PFSK-1 (cell line): ENCODE measurements at regions not wholly inside any gene's neighbourhood (a gene's known extent, or its start where the extent isn't known, plus 50 kb on each side); places are given as distances from the start of the nearest gene placed in this dataset.

Experiments used
- FOXP2 ChIP-seq: optimal IDR thresholded peaks from 2 replicates; pipeline ENCODE3; 2011; ENCODE audit warnings: borderline replicate concordance, control low read depth, inconsistent platforms; ENCODE audit not compliant: insufficient read depth; ENCODE audit errors: extremely low read length, extremely low read depth
- POLR2AphosphoS5 ChIP-seq: IDR thresholded peaks from 2 replicates; pipeline ENCODE4 v1.6.1; 2012; ENCODE audit warnings: low read depth, mild to moderate bottlenecking, control low read depth, low read length, moderate library complexity
- SIN3A ChIP-seq: IDR thresholded peaks from 2 replicates; pipeline ENCODE4 v1.6.1; 2012; ENCODE audit warnings: mild to moderate bottlenecking, low read length, moderate library complexity, borderline replicate concordance; ENCODE audit not compliant: insufficient read depth
- TAF1 ChIP-seq: IDR thresholded peaks from 2 replicates; pipeline ENCODE4 v1.6.1; 2012; ENCODE audit warnings: low read length, control low read depth, borderline replicate concordance; ENCODE audit not compliant: insufficient read depth
- TF ChIP-seq, protein P1 (sequence below), 2 experiments: IDR thresholded peaks; 2 replicates each; pipeline versions ENCODE4 v1.6.1 to v1.8.0; 2011 to 2012; ENCODE audit warnings: low read depth in 2 of 2, low read length in 2 of 2, control low read depth in 1 of 2, inconsistent platforms in 1 of 2, mild to moderate bottlenecking in 1 of 2, moderate library complexity in 1 of 2; ENCODE audit not compliant: insufficient read depth in 1 of 2

DNA sequence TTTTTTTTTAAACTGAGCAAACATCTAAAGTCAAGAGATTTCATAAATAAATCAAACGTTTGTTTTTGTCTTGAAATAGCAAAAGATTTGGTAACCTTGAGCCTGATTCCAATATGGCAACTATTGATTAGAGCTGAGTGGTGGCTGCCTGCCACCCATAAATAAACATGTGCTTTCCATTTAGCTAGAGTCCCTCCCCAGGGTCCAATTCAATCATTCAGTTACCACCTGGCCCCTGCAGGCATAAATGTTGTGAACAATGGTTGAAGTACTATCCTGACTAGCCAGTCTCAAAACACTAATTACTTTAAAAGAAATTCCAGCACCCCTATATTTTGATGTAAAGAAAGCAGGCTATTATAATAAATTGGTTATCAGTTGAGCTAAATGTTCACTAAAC is 129.7 kb upstream of the GRIP1 start:
- TF ChIP-seq TAF1 (no peak), FOXP2 (no peak), POLR2AphosphoS5 (no peak), SIN3A (no peak)
- TF ChIP-seq, protein P1, sequence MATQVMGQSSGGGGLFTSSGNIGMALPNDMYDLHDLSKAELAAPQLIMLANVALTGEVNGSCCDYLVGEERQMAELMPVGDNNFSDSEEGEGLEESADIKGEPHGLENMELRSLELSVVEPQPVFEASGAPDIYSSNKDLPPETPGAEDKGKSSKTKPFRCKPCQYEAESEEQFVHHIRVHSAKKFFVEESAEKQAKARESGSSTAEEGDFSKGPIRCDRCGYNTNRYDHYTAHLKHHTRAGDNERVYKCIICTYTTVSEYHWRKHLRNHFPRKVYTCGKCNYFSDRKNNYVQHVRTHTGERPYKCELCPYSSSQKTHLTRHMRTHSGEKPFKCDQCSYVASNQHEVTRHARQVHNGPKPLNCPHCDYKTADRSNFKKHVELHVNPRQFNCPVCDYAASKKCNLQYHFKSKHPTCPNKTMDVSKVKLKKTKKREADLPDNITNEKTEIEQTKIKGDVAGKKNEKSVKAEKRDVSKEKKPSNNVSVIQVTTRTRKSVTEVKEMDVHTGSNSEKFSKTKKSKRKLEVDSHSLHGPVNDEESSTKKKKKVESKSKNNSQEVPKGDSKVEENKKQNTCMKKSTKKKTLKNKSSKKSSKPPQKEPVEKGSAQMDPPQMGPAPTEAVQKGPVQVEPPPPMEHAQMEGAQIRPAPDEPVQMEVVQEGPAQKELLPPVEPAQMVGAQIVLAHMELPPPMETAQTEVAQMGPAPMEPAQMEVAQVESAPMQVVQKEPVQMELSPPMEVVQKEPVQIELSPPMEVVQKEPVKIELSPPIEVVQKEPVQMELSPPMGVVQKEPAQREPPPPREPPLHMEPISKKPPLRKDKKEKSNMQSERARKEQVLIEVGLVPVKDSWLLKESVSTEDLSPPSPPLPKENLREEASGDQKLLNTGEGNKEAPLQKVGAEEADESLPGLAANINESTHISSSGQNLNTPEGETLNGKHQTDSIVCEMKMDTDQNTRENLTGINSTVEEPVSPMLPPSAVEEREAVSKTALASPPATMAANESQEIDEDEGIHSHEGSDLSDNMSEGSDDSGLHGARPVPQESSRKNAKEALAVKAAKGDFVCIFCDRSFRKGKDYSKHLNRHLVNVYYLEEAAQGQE (IDR thresholded peaks at IDR 0.05; ENCODE audit: insufficient read depth in 1 of 2, low read depth in 2 of 2, low read length in 2 of 2): no peak

GRCh38 chr12:66813137-66813892 is 134.4 kb upstream of the GRIP1 start:
- TF ChIP-seq, protein P1 (IDR thresholded peaks at IDR 0.05; ENCODE audit: insufficient read depth in 1 of 2, low read depth in 2 of 2, low read length in 2 of 2): no peak
- TF ChIP-seq TAF1 (no peak), POLR2AphosphoS5 (no peak), SIN3A (no peak), FOXP2 (no peak)

- TF ChIP-seq, protein P1 (IDR thresholded peaks at IDR 0.05; ENCODE audit: insufficient read depth in 1 of 2, low read depth in 2 of 2, low read length in 2 of 2): no peak
- TF ChIP-seq POLR2AphosphoS5 (no peak), FOXP2 (no peak), TAF1 (no peak), SIN3A (no peak)
These were observed 140.7 kb upstream of the GRIP1 start for GRCh38 chr12:66819587-66819986.

DNA sequence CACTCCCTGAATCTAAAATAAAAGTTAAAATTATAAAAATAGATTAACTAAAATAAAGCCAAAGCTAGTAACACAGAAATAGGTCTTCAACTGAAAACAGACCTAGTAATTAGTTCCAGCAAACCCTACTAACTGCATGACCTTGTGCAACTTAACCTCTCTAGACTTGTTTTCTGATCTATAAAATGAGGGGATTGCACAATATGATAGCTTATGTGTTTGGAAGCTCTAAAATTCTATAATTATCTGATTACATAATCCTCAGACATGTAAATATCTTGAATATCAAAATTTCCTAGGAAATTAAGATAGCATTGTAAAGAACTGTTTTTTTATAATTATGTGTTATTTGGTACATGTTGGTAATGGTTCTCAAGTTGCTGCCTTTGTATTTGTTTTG is 144.1 kb upstream of the GRIP1 start:
- TF ChIP-seq TAF1 (no peak), FOXP2 (no peak), POLR2AphosphoS5 (no peak), SIN3A (no peak)
- TF ChIP-seq, protein P1 (IDR thresholded peaks at IDR 0.05; ENCODE audit: insufficient read depth in 1 of 2, low read depth in 2 of 2, low read length in 2 of 2): no peak
